ENCODE measurements at regions not wholly inside any gene's neighbourhood (a gene's known extent, or its start where the extent isn't known, plus 50 kb on each side); places are given as distances from the start of the nearest gene placed in this dataset.

GRCh38 chr3:30544812-30545211 lies 61.6 kb upstream of the TGFBR2 start (continued):
- no peak for TF ChIP-seq CHD7 (IDR thresholded peaks at IDR 0.05; ENCODE audit: insufficient replicate concordance, low read length)
